Mammary epithelial cell (primary cell): ENCODE measurements at regions not wholly inside any gene's neighbourhood (a gene's known extent, or its start where the extent isn't known, plus 50 kb on each side); places are given as distances from the start of the nearest gene placed in this dataset.

Source experiments
- CTCF ChIP-seq, 2 donors: IDR thresholded peaks in 1 of 2; conservative IDR thresholded peaks in 1 of 2; 2 replicates each; pipeline ENCODE4 v1.5.1; 2011 to 2012; ENCODE audit warnings: inconsistent platforms in 2 of 2, low read length in 2 of 2, mild to moderate bottlenecking in 2 of 2, control low read depth in 1 of 2, low read depth in 1 of 2; ENCODE audit not compliant: insufficient read depth in 1 of 2; ENCODE audit errors: extremely low read depth in 1 of 2
- EZH2 ChIP-seq: IDR thresholded peaks from 2 replicates; pipeline ENCODE4 v1.6.1; 2012; ENCODE audit warnings: low read length, inconsistent platforms, borderline replicate concordance

GRCh38 chr1:80645621-80646020, 1155.1 kb upstream of the ADGRL2 start:
- TF ChIP-seq CTCF (conservative IDR thresholded peaks at IDR 0.05 in 1 of 2, IDR thresholded peaks at IDR 0.05 in 1 of 2; ENCODE audit: extremely low read depth in 1 of 2, insufficient read depth in 1 of 2, low read depth in 1 of 2, low read length in 2 of 2) = no peak
- TF ChIP-seq EZH2 = no peak
